ENCODE measurements at regions not wholly inside any gene's neighbourhood (a gene's known extent, or its start where the extent isn't known, plus 50 kb on each side); places are given as distances from the start of the nearest gene placed in this dataset.

DNA sequence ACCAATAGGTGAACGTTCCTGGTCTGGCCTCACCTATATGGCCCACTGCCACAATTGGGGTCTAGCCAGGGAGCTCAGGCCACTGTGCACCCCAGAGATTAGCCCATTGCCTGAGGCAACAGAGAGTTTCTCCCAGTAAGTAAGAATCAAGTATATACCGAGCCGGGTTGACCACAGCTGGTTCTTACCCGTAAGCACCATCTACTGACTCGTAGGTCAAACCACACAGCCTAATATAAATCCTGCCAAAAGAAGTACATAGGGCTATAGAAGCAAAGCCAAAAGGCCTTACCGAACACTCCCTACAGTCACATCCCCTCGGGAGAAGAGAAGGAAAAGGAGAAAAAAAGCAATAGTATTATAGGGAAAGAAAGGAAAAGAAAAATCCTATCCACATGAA, 463.6 kb upstream of the GJE1 start:
- no peak for FAIRE-seq

DNA sequence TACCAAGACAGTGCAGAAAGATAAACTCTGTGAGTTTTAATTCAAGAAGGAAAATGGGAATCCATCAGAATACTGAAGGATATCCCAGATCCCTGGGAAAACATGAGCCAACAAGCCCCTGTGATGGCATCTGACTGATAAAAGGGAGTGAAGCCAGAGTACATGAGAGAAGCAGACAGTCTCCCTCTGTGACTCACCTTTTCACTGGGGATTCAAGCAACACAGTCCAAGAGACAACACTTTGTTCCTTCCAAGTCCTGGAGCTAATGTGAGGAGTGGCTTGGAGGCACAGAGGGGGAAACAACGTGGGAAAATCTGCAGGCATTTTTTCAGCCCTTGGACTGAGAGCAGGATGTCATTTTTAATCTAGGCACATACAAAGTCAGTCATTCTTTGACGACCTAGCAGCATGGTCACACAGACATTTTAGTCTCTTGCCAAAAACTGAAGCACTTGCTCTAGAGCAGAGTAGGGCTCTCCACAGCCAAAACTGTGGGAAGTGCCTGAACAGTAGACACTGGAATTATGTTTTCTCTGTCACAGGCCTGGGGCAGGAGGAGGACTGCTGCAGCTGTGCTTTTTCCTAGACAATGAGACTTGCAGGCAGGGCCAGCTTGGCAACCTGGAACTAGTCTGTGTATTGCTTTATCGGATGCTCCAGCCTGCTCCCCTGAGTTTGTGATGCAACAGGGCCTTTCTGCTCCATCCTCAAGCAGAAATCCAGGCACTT, 465.0 kb upstream of the GJE1 start:
- no peak for FAIRE-seq

DNA sequence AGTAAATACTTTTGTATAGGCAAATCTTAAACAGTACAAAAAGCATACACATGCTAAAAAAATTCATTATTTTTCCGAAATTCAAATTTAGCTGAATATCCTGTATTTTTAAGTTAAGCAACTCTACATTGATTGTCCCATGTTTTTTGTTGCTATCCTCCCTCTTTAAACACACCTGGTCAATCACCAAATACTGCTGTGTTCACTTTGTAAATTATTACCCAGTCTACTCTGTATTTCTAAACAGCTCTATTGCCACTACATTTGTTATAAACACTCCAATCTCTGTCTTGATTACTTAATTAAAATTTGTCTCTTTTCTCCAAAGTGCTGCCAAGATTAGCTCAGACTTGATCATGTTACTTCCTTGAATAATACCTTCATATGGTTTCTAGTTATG, 466.5 kb upstream of the GJE1 start:
- FAIRE-seq: no peak

DNA sequence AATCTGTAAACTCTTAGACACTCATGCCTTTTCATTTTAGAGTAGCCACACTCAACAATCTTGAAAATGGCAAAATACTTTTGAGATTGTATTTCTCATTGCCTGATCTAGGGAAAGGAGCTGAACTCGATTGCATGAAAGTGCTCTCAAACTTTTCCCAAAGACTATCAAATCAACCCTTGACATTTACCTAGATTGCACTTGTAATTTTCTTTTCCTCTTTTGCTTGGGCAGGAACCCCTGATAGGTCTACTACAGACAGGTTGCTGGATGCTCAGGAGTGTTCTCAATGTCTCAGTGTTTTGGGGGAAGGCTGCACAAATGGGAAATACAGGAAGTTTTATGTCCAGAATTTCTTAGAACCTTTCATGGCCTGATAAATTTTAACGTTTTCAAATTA, 468.0 kb upstream of the GJE1 start:
- FAIRE-seq: no peak

DNA sequence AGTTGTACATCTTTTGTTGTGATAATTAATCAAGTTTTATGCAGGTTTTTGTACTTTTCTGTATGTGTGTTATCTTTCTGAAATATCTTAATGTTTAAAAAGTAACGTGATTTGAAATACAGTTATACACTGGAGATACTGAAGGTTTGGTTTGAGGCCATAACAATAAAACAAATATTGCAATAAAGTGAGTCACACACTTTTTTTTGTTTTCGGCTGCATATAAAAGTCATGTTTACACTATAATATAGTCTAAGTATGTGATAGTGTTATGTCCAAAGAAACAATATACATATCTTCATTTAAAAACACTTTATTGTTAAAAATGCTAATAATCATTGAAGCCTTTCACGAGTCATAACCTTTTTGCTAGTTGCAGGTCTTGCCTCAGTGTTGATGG, 473.1 kb upstream of the GJE1 start:
- no peak for FAIRE-seq

DNA sequence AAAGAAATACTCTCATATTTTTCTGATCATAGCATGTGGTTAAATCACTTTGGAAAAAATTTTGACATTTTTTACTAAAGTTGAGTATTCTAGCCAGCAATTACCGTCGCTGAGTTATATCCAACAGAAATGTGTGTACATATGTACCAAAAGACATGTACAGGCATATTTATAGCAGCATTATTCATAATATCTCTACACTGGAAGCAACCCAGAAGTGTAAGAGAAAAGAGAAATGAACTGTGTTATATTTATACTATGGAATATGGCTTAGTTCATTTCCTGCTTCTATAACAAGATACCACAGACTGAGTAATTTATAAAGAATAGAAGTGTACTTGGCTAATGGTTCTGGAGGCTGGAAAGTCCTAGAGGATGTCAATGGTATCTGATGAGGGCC, 474.0 kb upstream of the GJE1 start:
- no peak for FAIRE-seq

DNA sequence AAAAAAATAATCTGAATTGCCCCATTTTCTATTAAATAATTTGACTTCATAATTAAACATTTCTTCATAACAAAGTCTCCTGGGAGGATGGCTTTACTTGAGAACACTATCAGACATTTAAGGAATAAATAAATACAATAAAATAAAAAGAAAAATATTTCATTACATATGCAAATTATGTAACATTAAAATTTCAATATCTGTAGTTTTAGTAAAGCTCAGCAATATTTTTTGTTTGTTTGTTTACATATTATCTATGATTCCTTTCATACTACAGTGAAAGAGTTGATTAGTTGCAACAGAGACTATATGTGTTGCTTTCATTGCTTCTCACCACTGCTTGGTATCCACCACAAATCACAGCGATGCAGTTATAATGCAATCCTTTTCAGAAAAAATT, 474.9 kb upstream of the GJE1 start:
- FAIRE-seq: no peak

DNA sequence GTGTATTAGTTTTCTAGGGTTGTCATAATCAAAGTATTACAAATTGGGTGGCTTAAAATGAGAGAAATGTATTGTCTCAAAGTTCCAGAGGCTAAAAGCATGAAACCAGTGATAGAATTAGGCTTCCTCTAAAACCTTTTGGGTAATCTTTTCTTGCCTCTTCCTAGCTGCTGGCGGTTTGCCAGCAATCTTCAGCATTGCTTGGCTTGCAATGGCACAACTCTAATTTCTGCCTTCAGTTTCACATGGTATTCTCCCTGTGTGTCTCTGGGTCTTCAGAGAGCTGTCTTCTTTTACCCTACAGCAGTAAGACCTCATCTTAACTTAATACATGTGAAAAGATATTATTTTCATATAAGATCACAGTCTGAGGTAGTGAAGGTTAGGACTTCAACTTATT, 479.1 kb upstream of the GJE1 start:
- no peak for FAIRE-seq

DNA sequence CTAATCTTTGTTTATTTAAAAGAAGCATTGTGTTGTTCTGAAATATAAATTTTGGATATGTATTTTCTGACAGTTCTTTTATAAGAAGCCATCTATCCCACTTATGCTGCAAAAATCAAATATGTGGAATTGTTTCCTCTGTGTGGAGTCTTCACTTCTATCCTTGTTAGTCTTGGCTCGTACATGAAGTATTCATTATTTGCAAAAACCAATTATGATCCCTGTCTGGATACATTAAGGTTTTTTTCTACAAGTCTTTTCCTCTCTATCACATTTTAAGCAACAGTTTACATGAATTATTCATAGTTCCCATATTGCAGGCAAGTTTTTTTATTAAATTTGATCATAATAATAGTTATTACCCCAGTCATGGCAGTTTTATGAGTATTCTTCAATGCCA, 490.8 kb upstream of the GJE1 start:
- no peak for FAIRE-seq

DNA sequence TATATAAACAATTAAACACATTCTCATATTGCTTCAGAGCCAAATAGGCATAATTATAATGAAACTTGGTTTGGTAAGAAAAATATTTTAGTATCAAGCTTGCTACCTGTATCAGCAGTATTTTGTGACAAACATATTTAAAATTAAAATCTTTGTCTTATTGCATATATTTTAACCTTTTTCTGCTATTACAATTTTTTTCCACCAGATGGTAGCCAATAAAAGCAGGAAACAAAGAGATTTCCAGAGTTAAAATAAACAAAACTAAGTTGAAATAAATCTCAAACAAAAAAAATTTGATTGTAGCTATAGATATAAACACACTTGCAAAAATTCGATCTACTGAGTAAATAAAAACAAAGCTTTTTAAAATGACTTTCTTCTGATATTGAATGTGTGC, 491.3 kb upstream of the GJE1 start:
- no peak for FAIRE-seq

DNA sequence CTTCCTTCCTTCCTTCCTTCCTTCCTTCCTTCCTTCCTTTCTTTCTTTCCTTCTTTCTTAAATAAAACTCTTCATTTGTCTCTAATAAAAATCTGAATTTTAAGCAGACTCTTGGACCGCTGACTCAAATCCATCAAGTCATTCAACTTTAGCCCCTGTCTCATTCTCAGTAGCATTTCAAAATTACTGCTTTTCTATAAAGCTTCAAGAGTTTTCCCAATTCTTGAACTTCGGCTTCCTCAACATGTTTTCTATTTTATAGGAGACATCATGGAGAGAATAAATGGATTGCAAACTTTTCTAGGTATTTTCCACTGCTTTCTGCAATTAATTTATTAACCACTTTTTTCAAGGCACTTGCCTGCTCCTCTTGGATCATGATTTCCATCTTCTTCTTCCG, 497.1 kb upstream of the GJE1 start:
- FAIRE-seq: no peak

DNA sequence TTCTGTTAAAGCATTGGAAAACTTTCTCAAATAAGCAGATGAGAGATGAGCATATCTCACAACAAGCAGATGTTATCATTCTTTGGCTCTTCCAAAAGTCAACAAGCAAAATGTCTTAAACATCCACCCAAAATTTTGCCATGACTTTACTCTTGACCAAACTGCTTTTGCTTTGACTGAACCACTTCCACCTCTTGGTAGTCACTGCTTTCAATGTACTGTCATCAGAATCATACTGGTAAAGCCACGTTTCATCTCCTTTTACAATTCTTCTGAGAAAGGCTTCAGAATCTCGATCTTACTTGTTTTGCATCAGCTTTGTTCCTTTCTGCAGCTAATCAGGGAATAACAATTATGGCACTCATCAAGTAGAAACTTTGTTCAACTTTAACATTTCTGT, 498.5 kb upstream of the GJE1 start:
- FAIRE-seq: no peak

DNA sequence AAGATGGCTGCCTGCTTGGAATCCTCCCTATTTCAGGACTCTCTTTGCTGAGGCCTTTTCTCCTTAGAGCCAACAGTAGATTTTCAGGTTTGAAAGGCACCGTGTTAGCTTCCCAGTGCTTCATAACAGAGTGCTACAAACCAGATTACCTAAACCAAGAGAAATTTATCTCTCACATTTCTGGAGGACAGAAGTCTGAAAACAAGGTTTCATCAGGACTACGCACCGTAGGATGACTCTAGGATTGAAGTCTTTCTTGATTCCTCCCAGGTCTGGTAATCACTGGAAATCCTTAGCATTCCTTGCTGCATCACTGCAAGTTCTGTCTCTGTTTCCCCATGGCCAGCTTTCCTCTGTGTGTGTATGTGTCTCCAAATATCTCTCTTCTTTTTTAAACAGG, 508.4 kb upstream of the GJE1 start:
- FAIRE-seq: no peak

DNA sequence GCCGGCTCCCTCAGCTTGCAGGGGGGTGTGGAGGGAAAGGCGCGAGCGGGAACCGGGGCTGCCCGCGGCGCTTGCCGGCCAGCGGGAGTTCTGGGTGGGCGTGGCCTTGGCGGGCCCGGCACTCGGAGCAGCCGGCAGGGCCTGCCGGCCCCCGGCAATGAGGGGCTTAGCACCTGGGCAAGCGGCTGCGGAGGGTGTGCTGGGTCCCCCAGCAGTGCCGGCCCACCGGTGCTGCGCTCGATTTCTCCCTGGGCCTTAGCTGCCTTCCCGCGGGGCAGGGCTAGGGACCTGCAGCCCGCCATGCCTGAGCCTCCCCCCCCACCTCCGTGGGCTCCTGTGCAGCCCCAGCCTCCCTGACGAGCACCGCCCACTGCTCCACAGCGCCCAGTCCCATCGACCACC, 514.5 kb upstream of the GJE1 start:
- FAIRE-seq: no peak

DNA sequence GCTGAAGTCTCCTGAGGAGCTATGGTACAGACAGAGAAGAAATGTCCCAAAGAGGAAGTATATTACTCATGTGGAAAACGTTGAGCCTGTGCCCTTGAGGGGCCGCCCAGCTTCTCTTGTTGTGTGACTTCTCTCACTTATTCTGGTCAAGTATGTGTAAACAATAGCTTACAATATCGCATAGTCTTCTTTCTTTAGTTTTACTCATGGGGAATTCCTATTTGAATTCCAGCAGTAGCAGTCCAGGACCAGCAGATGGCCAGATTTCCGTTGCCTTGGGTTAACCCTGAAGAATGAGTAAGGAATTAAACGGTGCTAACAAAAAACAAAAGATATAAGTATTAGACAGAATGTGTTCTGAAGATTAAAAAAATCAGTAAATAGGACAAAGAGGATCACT, 522.0 kb upstream of the GJE1 start:
- no peak for FAIRE-seq

DNA sequence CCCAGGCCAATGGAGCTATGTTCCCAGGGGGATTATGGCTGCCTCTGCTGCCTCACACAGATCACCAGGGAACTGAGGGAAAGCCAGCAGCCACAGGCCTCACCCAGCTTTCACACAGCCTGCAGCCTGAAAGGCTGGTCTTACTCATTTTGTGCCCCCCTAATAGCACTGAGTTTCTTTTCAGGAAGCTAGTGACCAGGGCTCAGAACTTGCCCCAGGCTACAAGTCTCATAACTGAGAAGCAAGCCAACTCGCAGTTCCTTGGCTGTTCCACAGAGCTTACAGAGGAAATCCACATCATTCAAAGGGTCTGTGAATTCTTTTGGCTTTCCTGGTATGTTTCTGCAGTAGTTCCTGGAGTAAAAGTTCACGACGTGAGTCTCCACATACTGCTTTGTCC, 524.8 kb upstream of the GJE1 start:
- FAIRE-seq: no peak

DNA sequence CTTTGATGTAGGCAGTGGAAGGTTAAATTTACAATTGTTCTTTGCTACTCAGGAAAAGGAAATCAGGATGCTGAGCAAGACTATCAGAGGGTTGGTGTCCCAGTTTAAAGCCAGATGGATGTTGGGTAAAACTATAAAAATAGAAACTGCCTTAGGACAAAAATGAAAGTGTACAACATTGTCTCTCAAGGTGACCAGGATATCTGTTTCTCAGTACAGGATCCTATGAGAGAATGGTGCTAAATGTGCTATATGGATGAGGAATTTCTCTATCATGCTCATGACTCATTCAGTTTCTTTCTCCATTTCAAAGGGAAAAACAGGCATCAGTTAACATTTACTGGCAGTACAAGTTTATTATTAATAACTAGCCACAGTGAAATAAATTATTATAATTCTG, 534.2 kb upstream of the GJE1 start:
- no peak for FAIRE-seq

DNA sequence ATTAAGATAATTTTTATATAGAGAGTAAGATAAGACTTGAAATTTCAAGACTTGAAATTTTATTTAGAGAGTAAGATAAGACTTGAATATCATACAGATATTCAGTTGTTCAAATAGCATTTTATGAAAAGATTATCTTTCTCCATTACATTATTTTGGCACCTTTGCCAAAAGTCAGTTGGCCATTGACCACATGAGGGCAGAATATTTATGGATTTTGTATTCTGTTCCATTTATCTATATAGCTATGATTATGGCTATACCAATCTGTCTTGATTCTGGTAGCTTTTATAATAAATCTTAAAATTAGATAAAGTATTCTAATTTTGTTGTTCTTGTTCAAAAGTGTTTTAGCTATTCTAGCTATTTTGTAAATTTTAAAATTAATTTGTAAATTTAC, 537.9 kb upstream of the GJE1 start:
- FAIRE-seq: peak; percentile 12

DNA sequence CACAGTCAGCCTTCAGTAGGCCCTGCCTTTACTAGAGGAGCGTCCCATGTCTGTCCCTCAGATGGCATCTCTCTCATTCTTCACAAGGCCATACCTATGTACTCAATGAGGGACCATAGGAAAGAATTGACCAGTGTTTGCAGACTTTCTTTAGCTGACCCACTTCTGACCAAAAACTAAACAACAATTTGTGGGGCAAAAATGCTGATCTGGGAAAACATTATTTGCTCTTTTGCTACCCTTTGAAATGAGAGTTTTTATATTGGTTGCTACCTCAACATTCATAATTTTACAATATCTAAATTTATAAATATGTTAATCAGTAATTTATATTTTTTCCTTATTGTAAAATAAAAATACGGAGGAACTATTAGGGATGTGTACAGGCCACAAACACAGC, 539.4 kb upstream of the GJE1 start:
- FAIRE-seq: no peak

DNA sequence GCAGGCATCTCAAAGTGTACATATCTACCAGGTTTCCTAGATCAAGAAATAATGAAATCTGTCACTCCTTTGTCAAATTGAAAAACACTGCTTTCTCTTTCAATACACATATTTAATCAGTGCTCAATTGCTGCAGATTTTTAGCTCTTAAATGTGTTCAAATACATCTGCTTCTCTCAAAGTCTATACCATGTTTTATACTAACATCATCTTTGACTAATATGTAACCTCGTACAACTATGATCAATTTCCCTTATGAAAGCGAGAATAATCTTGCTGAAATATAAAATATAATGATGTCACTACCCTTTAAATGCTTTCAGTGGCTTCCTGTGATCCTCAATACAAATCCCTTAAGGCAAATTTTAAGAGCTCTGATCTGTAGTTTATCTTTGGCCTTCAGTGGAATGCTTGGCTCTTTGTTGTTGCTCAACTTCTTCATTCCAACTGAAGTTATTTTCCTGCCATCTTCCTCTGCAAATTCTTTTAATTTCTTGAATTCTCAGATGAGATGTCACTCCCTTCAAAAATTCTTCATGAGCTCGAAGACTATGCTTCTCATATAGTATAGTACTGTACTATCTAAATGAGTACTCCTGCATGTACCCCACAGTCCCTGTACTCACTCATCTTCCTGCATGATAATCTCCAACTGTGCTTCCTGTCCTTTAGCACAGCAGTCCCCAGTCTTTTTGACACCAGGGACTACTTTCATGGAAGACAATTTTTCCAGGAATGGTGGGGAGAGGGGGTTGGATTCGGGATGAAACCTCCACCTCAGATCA, 545.1 kb upstream of the GJE1 start:
- FAIRE-seq: no peak

DNA sequence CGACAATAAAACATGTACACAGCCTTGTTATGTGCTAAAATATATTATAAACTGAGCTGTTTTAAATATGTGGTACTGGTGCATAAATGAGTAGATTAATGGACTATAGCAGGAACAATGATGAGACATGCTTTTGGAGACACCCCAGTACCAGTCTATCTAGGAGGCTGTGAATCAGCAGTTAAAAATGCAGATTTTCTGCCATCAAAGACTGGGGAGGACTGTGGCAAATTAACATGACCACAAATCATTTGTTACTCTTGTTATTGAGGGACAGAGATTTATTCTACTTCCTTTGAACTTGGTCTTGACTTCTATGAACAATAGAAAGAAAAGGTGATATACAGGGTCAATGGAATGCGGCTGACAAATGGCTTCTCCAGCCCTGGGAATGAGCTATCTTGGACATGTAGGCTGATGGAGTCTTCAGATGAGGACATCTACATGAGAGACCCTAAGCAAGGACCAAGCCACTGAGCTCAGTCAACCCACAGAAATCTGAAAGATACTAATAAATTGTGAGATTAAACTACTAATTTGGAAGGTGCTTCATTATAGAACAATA, 551.7 kb upstream of the GJE1 start:
- FAIRE-seq: no peak

DNA sequence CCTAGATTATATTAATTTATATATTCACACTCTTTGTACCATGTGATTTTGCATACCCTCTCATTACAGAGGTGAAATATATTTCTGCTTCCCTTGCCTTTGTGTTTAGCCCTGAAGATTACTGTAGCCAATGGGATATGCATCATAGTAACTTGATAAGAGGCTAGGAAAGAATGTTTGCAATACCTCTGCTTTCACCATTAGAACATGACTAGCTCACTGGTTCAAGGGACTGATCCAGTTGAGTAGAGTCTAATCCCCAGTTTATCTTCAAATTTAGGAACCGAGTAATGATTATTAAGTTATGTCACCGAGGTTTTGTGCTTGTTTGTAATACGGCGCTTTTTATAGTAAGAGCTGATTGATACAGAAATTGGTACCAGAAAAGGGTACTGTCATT, 552.6 kb upstream of the GJE1 start:
- no peak for FAIRE-seq

DNA sequence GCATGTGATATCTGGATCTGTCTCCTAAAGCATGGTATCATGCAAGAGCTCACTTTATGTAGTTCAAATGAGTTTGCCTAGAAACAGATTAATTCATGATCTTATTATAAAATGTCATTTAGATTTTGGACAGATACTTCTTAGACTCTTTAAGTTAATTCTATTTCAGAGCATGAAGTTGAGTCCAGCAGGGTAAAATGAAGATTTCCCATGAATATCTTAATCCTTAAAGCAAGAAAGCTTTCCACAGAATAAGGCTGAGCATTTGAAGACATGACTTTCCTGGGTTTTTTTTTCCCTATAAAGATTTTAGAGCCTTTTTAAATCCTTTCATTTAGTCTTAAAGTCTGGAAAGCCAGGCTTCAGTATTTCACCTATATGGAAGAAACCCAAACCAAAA, 556.0 kb upstream of the GJE1 start:
- FAIRE-seq: no peak
